Activated naive CD8-positive, alpha-beta T cell treated with anti-CD3 and anti-CD28 coated beads for 36 hours (primary cell): ENCODE measurements at regions not wholly inside any gene's neighbourhood (a gene's known extent, or its start where the extent isn't known, plus 50 kb on each side); places are given as distances from the start of the nearest gene placed in this dataset.

Source experiments
- DNase-seq: peaks from one replicate; pipeline ENCODE4 v3.0.0; 2021
- H3K27ac Mint-ChIP-seq: one replicate; pipeline ENCODE4 v1.8.0; 2022; ENCODE audit warnings: mild to moderate bottlenecking, moderate library complexity, mixed read lengths
- H3K27me3 Mint-ChIP-seq: one replicate; pipeline ENCODE4 v1.8.0; 2022; ENCODE audit warnings: mild to moderate bottlenecking, mixed read lengths
- H3K36me3 Mint-ChIP-seq: one replicate; pipeline ENCODE4 v1.8.0; 2021; ENCODE audit warnings: mild to moderate bottlenecking, mixed read lengths
- H3K4me1 Mint-ChIP-seq: one replicate; pipeline ENCODE4 v1.8.0; 2021; ENCODE audit warnings: mixed read lengths
- H3K4me3 Mint-ChIP-seq: one replicate; pipeline ENCODE4 v1.8.0; 2022; ENCODE audit warnings: mild to moderate bottlenecking, moderate library complexity, mixed read lengths
- H3K9me3 Mint-ChIP-seq: one replicate; pipeline ENCODE4 v1.8.0; 2022; ENCODE audit warnings: mixed read lengths

DNA sequence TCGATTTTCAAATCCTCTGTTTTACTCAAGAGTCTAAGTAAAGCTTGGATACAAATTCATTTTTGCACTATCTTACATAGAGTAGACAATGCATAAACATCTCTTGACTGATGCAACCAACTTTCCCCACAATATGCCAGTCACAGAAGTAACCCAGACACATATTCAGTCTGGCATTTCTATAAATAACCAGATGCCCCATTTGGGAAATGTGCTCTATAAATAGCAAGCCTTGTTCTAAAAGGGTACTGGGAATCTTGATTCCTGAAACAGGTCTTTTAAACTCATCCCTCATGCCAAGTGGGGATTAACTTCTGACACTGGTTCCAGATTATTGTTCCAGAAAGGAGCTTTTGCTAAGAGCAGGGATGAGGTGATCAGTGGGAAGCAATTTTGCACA is 411.7 kb downstream of the EPM2A start:
- H3K4me1 Mint-ChIP-seq, result no peaks in the 10 kb centered on the region
- H3K27ac Mint-ChIP-seq, result no peak overlapping the region
- no peaks in the 10 kb centered on the region for H3K27me3 Mint-ChIP-seq
- H3K36me3 Mint-ChIP-seq, result no peaks in the 10 kb centered on the region
- H3K4me3 Mint-ChIP-seq, result no peak overlapping the region
- no peaks in the 10 kb centered on the region for H3K9me3 Mint-ChIP-seq
- no peak for DNase-seq

DNA sequence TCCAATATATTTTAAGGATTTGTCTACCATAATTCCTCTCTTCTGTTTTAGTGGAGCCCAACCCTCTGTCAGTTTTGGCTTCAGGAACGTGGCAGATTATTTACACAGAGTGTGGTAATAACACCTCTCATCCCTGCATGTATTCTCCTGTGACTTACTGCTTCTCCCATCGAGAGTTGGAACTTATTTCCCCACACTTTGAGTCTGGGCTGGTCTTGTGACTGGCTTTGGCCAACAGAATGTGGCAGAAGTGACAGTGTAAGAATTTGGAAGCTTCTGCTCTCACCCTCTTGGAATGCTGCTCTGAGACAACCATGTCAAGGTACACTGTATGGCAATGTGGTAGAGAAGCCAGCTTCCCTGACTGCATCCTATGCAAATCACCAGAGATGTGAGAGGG is 407.7 kb downstream of the EPM2A start:
- H3K9me3 Mint-ChIP-seq, result no peaks in the 10 kb centered on the region
- H3K27ac Mint-ChIP-seq, result no peak overlapping the region
- no peaks in the 10 kb centered on the region for H3K27me3 Mint-ChIP-seq
- no peak overlapping the region for H3K4me3 Mint-ChIP-seq
- H3K36me3 Mint-ChIP-seq, result no peaks in the 10 kb centered on the region
- DNase-seq, result no peak
- no peaks in the 10 kb centered on the region for H3K4me1 Mint-ChIP-seq

DNA sequence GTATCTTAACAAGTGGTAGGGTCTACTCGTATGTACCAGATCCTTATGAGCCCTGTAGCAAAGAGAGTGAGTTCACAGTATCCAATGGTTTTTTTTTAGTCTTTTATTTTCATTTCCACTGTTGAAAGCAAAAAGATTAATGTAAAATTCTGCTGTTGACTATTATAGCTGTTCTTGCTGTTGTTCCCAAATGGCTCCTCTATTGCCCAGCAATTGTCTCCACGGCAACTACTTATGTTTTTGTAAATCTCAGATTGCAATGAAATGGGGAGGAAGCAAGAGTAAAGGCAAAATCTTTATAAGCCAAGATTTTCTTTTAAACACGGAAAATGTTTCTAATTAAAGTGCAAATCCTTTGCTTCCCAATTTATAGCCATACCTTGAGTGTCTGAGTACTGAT is 406.1 kb downstream of the EPM2A start:
- H3K36me3 Mint-ChIP-seq, result no peaks in the 10 kb centered on the region
- no peaks in the 10 kb centered on the region for H3K9me3 Mint-ChIP-seq
- DNase-seq, result no peak
- no peaks in the 10 kb centered on the region for H3K27me3 Mint-ChIP-seq
- H3K4me3 Mint-ChIP-seq, result no peak overlapping the region
- H3K4me1 Mint-ChIP-seq, result no peaks in the 10 kb centered on the region
- no peak overlapping the region for H3K27ac Mint-ChIP-seq

DNA sequence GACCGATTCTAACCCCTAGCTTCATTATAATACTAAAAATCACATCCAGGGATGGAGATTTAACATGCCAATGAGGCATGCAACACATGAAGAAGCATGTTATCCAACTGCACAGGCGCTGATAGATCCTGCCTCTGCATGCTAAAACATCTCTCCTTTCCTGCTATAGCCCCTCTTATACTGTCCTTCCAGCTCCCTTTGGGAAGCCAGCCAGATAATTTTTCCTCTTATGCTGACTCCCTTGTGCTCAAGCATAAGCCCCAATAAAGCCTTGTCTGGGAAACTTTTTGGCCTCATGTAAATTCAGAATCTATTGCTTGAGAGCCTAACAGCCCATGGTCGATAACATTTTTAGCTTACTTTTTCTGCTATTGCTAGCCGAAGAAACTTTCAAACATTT is 404.3 kb downstream of the EPM2A start:
- Mint-ChIP-seq H3K4me3 (no peak overlapping the region), H3K9me3 (no peaks in the 10 kb centered on the region), H3K4me1 (no peaks in the 10 kb centered on the region), H3K36me3 (no peaks in the 10 kb centered on the region), H3K27me3 (no peaks in the 10 kb centered on the region), H3K27ac (no peak overlapping the region)
- DNase-seq, result no peak

- Mint-ChIP-seq H3K4me3 (no peak overlapping the region), H3K36me3 (no peaks in the 10 kb centered on the region), H3K27me3 (no peaks in the 10 kb centered on the region), H3K27ac (no peak overlapping the region), H3K9me3 (no peaks in the 10 kb centered on the region), H3K4me1 (no peaks in the 10 kb centered on the region)
- DNase-seq, result no peak
Measured at GRCh38 chr6:145332011-145332410, 403.3 kb downstream of the EPM2A start.

DNA sequence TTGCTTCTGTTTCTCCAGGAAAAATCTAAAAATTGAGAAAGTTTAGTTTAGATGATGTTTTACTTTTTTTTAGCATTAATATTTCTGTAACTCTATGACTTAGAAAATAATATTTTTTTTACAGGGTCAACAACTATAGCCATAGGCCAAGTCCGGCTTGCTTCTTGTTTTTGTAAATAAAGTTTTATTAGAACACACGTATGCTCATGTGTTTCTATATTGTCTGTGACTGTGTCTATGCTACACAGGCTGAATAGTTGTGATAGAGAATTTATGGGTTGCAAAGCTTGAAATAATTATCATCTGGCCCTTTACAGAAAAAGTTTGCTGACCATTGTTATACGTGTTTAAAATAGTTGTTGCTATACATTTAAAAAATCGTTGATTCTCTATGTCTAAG is 399.2 kb downstream of the EPM2A start:
- no peak for DNase-seq
- no peaks in the 10 kb centered on the region for H3K27me3 Mint-ChIP-seq
- no peak overlapping the region for H3K4me3 Mint-ChIP-seq

GRCh38 chr6:145339089-145339488 is 396.2 kb downstream of the EPM2A start:
- H3K4me1 Mint-ChIP-seq, result no peaks in the 10 kb centered on the region
- H3K9me3 Mint-ChIP-seq, result no peaks in the 10 kb centered on the region
- H3K36me3 Mint-ChIP-seq, result no peaks in the 10 kb centered on the region
- H3K4me3 Mint-ChIP-seq, result no peak overlapping the region
- H3K27ac Mint-ChIP-seq, result no peak overlapping the region
- DNase-seq, result no peak
- no peaks in the 10 kb centered on the region for H3K27me3 Mint-ChIP-seq

More for the DNA sequence above, 399.2 kb downstream of the EPM2A start:
- Mint-ChIP-seq H3K27ac (no peak overlapping the region), H3K36me3 (no peaks in the 10 kb centered on the region), H3K4me1 (no peaks in the 10 kb centered on the region), H3K9me3 (no peaks in the 10 kb centered on the region)

DNA sequence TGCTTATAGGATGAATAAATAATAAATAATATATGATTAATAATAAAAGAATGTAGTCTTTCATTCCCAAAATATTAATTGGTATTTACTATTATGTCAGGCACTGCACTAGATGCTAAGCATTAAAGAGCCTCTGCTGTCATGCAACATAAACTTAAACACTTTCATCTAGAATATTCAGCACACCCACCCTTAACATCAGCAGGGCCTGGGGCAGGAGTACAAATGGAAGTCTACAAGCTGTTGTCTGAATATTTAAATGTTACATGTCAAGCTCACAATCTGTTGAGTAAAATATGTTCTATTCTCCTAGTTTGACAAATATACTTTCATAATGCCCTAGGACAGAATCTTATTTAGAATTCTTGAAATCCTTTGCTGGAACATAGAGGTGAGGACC is 395.1 kb downstream of the EPM2A start:
- Mint-ChIP-seq H3K4me1 (no peaks in the 10 kb centered on the region), H3K9me3 (no peaks in the 10 kb centered on the region), H3K36me3 (no peaks in the 10 kb centered on the region), H3K4me3 (no peak overlapping the region), H3K27ac (no peak overlapping the region), H3K27me3 (no peaks in the 10 kb centered on the region)
- DNase-seq, result no peak

DNA sequence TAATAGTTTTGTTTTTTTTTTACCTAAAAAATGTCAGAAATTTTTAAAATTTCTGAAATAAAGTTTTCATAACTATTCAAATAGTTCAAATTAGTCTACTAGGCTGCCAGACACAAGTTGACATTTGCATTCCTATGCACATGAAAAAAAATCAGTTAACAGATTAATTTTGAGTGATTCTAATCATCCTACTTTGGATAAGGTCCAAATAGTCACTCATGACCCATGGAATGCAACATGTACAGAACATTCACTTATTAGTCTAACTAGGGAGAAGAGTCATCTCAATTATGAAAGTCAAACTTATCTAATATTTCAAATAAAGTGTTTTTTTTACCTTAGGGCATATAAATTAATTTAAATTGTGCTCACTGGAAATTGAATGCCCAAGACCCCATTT is 390.2 kb downstream of the EPM2A start:
- H3K4me3 Mint-ChIP-seq, result no peak overlapping the region

GRCh38 chr6:145347216-145347615 is 388.1 kb downstream of the EPM2A start:
- H3K27me3 Mint-ChIP-seq, result no peaks in the 10 kb centered on the region
- no peak overlapping the region for H3K27ac Mint-ChIP-seq
- no peak overlapping the region for H3K4me3 Mint-ChIP-seq
- H3K9me3 Mint-ChIP-seq, result no peaks in the 10 kb centered on the region
- no peaks in the 10 kb centered on the region for H3K36me3 Mint-ChIP-seq
- no peak for DNase-seq
- no peaks in the 10 kb centered on the region for H3K4me1 Mint-ChIP-seq

More for the DNA sequence above, 390.2 kb downstream of the EPM2A start:
- Mint-ChIP-seq H3K4me1 (no peaks in the 10 kb centered on the region), H3K27me3 (no peaks in the 10 kb centered on the region), H3K36me3 (no peaks in the 10 kb centered on the region), H3K9me3 (no peaks in the 10 kb centered on the region), H3K27ac (no peak overlapping the region)
- DNase-seq, result no peak

GRCh38 chr6:145349950-145350510 is 385.3 kb downstream of the EPM2A start:
- DNase-seq, result no peak
- H3K27me3 Mint-ChIP-seq, result no peaks in the 10 kb centered on the region
- H3K36me3 Mint-ChIP-seq, result no peaks in the 10 kb centered on the region
- H3K9me3 Mint-ChIP-seq, result no peaks in the 10 kb centered on the region
- H3K4me3 Mint-ChIP-seq, result no peak overlapping the region
- H3K4me1 Mint-ChIP-seq, result no peaks in the 10 kb centered on the region
- no peak overlapping the region for H3K27ac Mint-ChIP-seq

- no peaks in the 10 kb centered on the region for H3K27me3 Mint-ChIP-seq
- H3K36me3 Mint-ChIP-seq, result no peaks in the 10 kb centered on the region
- H3K27ac Mint-ChIP-seq, result no peak overlapping the region
- H3K4me3 Mint-ChIP-seq, result no peak overlapping the region
- H3K4me1 Mint-ChIP-seq, result no peaks in the 10 kb centered on the region
- H3K9me3 Mint-ChIP-seq, result no peaks in the 10 kb centered on the region
- no peak for DNase-seq
Measured at GRCh38 chr6:145350928-145351327, 384.4 kb downstream of the EPM2A start.

GRCh38 chr6:145352382-145353080 is 382.8 kb downstream of the EPM2A start:
- H3K4me1 Mint-ChIP-seq, result no peaks in the 10 kb centered on the region
- no peaks in the 10 kb centered on the region for H3K27me3 Mint-ChIP-seq
- no peak overlapping the region for H3K4me3 Mint-ChIP-seq
- DNase-seq, result no peak
- H3K9me3 Mint-ChIP-seq, result no peaks in the 10 kb centered on the region
- H3K36me3 Mint-ChIP-seq, result no peaks in the 10 kb centered on the region
- no peak overlapping the region for H3K27ac Mint-ChIP-seq

- no peak for DNase-seq
- Mint-ChIP-seq H3K27ac (no peak overlapping the region), H3K4me1 (no peaks in the 10 kb centered on the region), H3K4me3 (no peak overlapping the region), H3K36me3 (no peaks in the 10 kb centered on the region), H3K9me3 (peaks cover 4% of the 10 kb centered on the region), H3K27me3 (no peaks in the 10 kb centered on the region)
Measured at GRCh38 chr6:145360865-145361264, 374.5 kb downstream of the EPM2A start.

DNA sequence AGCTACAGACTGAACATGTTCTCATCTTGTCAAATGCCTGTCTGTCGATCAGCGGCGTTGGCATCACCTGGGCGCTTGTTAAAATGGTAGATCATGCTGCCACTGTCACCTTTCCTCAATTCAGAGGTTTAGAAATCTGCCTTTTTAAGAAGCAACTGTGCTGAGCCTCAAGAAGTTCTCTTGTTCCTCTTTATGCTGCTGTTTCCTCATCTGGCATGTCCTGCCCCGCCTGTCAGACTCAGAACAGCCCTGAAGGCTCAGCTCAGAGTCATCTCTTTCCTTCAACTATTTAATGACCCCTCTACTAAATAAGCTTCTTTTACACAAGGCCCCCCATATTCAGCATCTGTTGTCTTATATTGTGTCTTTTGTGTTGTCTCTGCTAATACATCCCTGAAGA is 368.2 kb downstream of the EPM2A start:
- Mint-ChIP-seq H3K27me3 (no peaks in the 10 kb centered on the region), H3K4me3 (no peak overlapping the region), H3K9me3 (peaks cover 2% of the 10 kb centered on the region), H3K27ac (no peak overlapping the region), H3K4me1 (no peaks in the 10 kb centered on the region), H3K36me3 (no peaks in the 10 kb centered on the region)
- no peak for DNase-seq

DNA sequence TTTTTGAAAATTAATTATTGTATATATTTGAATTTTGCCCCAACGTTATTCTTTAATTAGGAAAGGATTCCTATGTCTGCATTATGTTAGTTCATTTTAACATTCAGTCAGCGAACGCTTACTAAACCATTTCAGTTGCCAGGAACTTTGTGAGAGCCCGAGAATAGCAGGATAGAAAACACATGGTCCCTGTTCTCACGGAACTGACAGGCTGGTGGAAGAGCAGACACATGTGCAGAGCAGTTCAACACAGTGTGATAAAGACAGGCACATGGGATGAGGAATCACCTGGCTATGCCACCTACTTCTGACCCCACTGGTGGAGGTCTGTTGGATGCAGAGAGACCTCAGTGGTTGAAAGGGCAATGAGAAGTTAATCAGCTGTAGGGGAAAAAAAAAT is 367.2 kb downstream of the EPM2A start:
- no peak for DNase-seq
- H3K9me3 Mint-ChIP-seq, result peaks cover 2% of the 10 kb centered on the region
- H3K27ac Mint-ChIP-seq, result no peak overlapping the region
- H3K36me3 Mint-ChIP-seq, result no peaks in the 10 kb centered on the region
- H3K4me1 Mint-ChIP-seq, result no peaks in the 10 kb centered on the region
- H3K4me3 Mint-ChIP-seq, result no peak overlapping the region
- no peaks in the 10 kb centered on the region for H3K27me3 Mint-ChIP-seq
